ENCODE measurements at regions not wholly inside any gene's neighbourhood (a gene's known extent, or its start where the extent isn't known, plus 50 kb on each side); places are given as distances from the start of the nearest gene placed in this dataset.

DNA sequence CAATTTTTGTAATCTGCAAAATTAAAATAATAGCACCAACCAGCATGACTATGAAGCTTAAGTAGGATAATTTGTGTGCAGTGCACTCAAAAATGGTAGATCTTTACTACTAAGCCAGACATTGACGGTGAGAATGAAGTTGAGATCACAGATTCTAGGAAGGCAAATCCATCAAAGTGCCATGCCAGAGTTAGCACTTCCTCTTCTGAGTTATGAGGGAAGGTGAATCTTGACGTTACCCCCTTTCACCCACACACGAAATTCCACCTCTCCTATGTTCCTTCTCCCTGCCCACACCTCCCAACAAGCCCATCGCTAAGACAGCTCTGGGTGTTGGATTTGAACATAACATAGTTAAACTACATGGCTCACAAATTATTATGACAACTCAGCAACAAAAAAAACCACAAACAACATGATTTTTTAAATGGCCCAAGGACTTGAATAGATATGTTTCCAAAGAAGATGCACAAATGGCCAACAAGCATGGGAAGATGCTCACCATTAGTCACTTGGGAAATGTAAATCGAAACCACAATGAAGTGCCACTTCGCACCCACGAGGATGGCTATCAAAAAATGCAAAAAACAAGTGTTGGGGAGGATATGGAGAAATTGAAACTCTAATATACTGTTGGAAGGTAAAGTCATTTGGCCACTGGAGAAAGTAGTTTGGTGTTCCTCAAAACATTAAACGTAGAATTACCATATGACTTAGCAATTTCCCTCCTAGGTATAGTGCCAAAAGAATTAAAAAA is 119.3 kb upstream of the RAP1B start:
- no peak for ATAC-seq
- TF ChIP-seq ZNF8 (CRISPR knock-in tag; IDR thresholded peaks at IDR 0.05), result no peak
- TF ChIP-seq, protein P1, sequence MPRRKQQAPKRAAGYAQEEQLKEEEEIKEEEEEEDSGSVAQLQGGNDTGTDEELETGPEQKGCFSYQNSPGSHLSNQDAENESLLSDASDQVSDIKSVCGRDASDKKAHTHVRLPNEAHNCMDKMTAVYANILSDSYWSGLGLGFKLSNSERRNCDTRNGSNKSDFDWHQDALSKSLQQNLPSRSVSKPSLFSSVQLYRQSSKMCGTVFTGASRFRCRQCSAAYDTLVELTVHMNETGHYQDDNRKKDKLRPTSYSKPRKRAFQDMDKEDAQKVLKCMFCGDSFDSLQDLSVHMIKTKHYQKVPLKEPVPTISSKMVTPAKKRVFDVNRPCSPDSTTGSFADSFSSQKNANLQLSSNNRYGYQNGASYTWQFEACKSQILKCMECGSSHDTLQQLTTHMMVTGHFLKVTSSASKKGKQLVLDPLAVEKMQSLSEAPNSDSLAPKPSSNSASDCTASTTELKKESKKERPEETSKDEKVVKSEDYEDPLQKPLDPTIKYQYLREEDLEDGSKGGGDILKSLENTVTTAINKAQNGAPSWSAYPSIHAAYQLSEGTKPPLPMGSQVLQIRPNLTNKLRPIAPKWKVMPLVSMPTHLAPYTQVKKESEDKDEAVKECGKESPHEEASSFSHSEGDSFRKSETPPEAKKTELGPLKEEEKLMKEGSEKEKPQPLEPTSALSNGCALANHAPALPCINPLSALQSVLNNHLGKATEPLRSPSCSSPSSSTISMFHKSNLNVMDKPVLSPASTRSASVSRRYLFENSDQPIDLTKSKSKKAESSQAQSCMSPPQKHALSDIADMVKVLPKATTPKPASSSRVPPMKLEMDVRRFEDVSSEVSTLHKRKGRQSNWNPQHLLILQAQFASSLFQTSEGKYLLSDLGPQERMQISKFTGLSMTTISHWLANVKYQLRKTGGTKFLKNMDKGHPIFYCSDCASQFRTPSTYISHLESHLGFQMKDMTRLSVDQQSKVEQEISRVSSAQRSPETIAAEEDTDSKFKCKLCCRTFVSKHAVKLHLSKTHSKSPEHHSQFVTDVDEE (CRISPR knock-in tag; IDR thresholded peaks at IDR 0.05), result no peak

- TF ChIP-seq CSDC2 (CRISPR knock-in tag; IDR thresholded peaks at IDR 0.05) (no peak), ZC3H10 (CRISPR knock-in tag; IDR thresholded peaks at IDR 0.05) (no peak), RARB (CRISPR knock-in tag; IDR thresholded peaks at IDR 0.05) (0 out of 2 replicates have a peak, but pooled peaks have one; percentile 40)
- ATAC-seq, result peak; percentile 59
Observed at GRCh38 chr12:68495336-68496070, 115.2 kb upstream of the RAP1B start.

GRCh38 chr12:68497107-68497506 is 113.6 kb upstream of the RAP1B start:
- no peak for ATAC-seq
- no peak for TF ChIP-seq SNAI2 (CRISPR knock-in tag; IDR thresholded peaks at IDR 0.05)
- TF ChIP-seq ARNTL (CRISPR knock-in tag; IDR thresholded peaks at IDR 0.05; ENCODE audit: borderline replicate concordance, low read depth), result no peak
- TF ChIP-seq OSR1 (CRISPR knock-in tag; IDR thresholded peaks at IDR 0.05), result no peak
- TF ChIP-seq RARB (CRISPR knock-in tag; IDR thresholded peaks at IDR 0.05), result no peak
- TF ChIP-seq TCF4 (CRISPR knock-in tag; IDR thresholded peaks at IDR 0.05; ENCODE audit: borderline replicate concordance), result no peak

DNA sequence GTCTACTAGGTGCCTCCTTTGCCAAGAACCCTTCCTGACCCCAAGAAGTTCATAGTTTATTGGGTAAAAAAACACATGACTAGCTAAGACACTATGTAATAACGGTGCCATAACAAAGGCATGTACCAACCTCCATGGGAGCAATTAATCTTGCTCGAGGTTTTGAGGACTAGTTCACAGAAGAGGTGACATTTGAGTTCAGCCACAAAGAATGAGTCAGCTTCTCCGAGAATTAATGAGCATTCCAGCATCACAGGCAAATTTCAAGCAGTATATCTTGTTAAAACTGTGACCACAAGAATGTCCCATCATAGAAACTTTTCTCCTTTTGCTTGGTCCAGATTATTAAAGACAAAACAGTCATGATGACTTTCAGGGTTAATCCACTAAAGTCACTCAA is 113.0 kb upstream of the RAP1B start:
- peak; percentile 80 for ATAC-seq
- TF ChIP-seq CSDC2 (CRISPR knock-in tag; IDR thresholded peaks at IDR 0.05) (no peak), BACH2 (CRISPR knock-in tag; IDR thresholded peaks at IDR 0.05; ENCODE audit: borderline replicate concordance) (no peak), RARB (CRISPR knock-in tag; IDR thresholded peaks at IDR 0.05) (no peak), ISL1 (CRISPR knock-in tag; IDR thresholded peaks at IDR 0.05) (no peak), ZNF8 (CRISPR knock-in tag; IDR thresholded peaks at IDR 0.05) (no peak), CSRNP3 (CRISPR knock-in tag; IDR thresholded peaks at IDR 0.05) (no peak), TCF4 (CRISPR knock-in tag; IDR thresholded peaks at IDR 0.05; ENCODE audit: borderline replicate concordance) (no peak), SNAI2 (CRISPR knock-in tag; IDR thresholded peaks at IDR 0.05) (no peak), ZFP30 (CRISPR knock-in tag; IDR thresholded peaks at IDR 0.05) (no peak), GLIS3 (CRISPR knock-in tag; IDR thresholded peaks at IDR 0.05) (no peak), ZC3H10 (CRISPR knock-in tag; IDR thresholded peaks at IDR 0.05) (peak; percentile 88), OSR1 (CRISPR knock-in tag; IDR thresholded peaks at IDR 0.05) (no peak), PPARA (CRISPR knock-in tag; IDR thresholded peaks at IDR 0.05; ENCODE audit: borderline replicate concordance) (no peak), ZFP3 (CRISPR knock-in tag; IDR thresholded peaks at IDR 0.05) (no peak), ZNF70 (CRISPR knock-in tag; IDR thresholded peaks at IDR 0.05) (no peak), ARNTL (CRISPR knock-in tag; IDR thresholded peaks at IDR 0.05; ENCODE audit: borderline replicate concordance, low read depth) (no peak), ESRRG (CRISPR knock-in tag; IDR thresholded peaks at IDR 0.05) (no peak), TOX (CRISPR knock-in tag; IDR thresholded peaks at IDR 0.05; ENCODE audit: borderline replicate concordance) (peak; percentile 88), ZNF565 (CRISPR knock-in tag; conservative IDR thresholded peaks at IDR 0.05; ENCODE audit: low read depth) (no peak), POU6F1 (CRISPR knock-in tag; IDR thresholded peaks at IDR 0.05; ENCODE audit: borderline replicate concordance, low read depth) (no peak)
- TF ChIP-seq, protein P2, sequence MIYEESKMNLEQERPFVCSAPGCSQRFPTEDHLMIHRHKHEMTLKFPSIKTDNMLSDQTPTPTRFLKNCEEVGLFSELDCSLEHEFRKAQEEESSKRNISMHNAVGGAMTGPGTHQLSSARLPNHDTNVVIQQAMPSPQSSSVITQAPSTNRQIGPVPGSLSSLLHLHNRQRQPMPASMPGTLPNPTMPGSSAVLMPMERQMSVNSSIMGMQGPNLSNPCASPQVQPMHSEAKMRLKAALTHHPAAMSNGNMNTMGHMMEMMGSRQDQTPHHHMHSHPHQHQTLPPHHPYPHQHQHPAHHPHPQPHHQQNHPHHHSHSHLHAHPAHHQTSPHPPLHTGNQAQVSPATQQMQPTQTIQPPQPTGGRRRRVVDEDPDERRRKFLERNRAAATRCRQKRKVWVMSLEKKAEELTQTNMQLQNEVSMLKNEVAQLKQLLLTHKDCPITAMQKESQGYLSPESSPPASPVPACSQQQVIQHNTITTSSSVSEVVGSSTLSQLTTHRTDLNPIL (CRISPR knock-in tag; IDR thresholded peaks at IDR 0.05; ENCODE audit: low read depth), result no peak
- TF ChIP-seq, protein P3, sequence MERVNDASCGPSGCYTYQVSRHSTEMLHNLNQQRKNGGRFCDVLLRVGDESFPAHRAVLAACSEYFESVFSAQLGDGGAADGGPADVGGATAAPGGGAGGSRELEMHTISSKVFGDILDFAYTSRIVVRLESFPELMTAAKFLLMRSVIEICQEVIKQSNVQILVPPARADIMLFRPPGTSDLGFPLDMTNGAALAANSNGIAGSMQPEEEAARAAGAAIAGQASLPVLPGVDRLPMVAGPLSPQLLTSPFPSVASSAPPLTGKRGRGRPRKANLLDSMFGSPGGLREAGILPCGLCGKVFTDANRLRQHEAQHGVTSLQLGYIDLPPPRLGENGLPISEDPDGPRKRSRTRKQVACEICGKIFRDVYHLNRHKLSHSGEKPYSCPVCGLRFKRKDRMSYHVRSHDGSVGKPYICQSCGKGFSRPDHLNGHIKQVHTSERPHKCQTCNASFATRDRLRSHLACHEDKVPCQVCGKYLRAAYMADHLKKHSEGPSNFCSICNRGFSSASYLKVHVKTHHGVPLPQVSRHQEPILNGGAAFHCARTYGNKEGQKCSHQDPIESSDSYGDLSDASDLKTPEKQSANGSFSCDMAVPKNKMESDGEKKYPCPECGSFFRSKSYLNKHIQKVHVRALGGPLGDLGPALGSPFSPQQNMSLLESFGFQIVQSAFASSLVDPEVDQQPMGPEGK (CRISPR knock-in tag; IDR thresholded peaks at IDR 0.05; ENCODE audit: borderline replicate concordance), result 0 out of 2 replicates have a peak, but pooled peaks have one; percentile 35
